ENCODE measurements at regions not wholly inside any gene's neighbourhood (a gene's known extent, or its start where the extent isn't known, plus 50 kb on each side); places are given as distances from the start of the nearest gene placed in this dataset.

DNA sequence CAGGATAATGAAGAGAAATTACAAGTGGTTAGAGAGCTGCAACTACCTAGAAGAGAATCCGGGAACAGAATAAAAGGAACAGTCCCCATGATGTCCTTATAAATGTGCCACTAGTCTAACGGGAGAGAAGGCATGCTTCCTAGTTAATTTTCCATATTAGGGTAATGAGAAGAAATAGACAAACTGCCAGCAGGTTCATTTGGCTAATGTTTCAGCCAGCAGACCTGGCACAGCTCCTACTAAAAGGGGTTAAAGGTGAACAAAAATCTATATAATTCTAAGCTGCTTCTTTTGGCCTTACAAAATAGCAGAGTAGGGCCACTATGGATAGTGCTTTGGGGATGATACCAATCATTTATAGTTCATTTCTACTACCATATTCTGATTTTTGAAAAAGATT is 845.3 kb upstream of the GCFC2 start:
- H2BK5ac ChIP-seq (ENCODE audit: low read length): no peak overlapping the region
- no peak overlapping the region for H2BK15ac ChIP-seq (replicated peaks; ENCODE audit: low read depth)
- H3K4me3 ChIP-seq (ENCODE audit: low read length): no peak overlapping the region
- no peak overlapping the region for H2AK5ac ChIP-seq (ENCODE audit: low read length)
- no peaks in the 10 kb centered on the region for H3K4me1 ChIP-seq (ENCODE audit: control insufficient read depth, low read depth, low read length)
- WGBS (ENCODE audit: extremely low coverage, insufficient coverage, low lambda C conversion rate): no CpG with 5 or more reads among the region's 2 CpGs
- no peak overlapping the region for H3K23ac ChIP-seq (ENCODE audit: low read length)
- no peak overlapping the region for H4K5ac ChIP-seq (ENCODE audit: low read length)
- H3K27me3 ChIP-seq (ENCODE audit: insufficient read depth, low read length, poor library complexity): no peaks in the 10 kb centered on the region
- H3K4me2 ChIP-seq (ENCODE audit: low read length): no peak overlapping the region
- H4K8ac ChIP-seq (ENCODE audit: low read depth, low read length): no peak overlapping the region
- no peaks in the 10 kb centered on the region for H3K79me1 ChIP-seq (ENCODE audit: low read length)
- H3K36me3 ChIP-seq (ENCODE audit: control insufficient read depth, insufficient read depth, low read length): no peaks in the 10 kb centered on the region
- H2BK120ac ChIP-seq (ENCODE audit: low read depth, low read length): no peak overlapping the region
- no peak for DNase-seq
- no peak overlapping the region for H3K27ac ChIP-seq (ENCODE audit: low read depth, low read length)
- H3K79me2 ChIP-seq (ENCODE audit: control insufficient read depth, insufficient read depth, low read length): no peaks in the 10 kb centered on the region
- no peak overlapping the region for H3K18ac ChIP-seq (ENCODE audit: low read length)
- H3K56ac ChIP-seq (ENCODE audit: low read length): no peak overlapping the region
- no peak overlapping the region for H3K9ac ChIP-seq (ENCODE audit: low read length)
- no peak overlapping the region for H3K4ac ChIP-seq (ENCODE audit: low read depth, low read length)

DNA sequence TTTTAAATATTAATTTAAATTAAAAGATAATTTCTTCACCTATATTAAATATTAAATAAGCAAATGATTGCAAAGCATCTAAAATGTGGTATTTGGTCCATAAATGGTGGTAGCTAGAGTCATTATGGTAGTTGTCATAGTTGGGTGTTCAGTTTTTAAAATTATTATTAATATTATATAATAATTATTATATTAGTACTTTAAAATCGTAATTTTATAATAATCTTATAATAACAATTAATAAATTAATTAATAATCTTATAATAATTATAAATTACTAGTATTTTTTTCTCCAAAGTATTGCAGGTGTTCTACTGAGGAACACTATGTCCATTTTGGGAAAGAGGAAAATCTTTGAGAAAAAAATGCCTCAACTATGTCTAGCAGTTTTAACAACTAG is 835.5 kb upstream of the GCFC2 start:
- no peak overlapping the region for H3K4ac ChIP-seq (ENCODE audit: low read depth, low read length)
- no peak overlapping the region for H2AK5ac ChIP-seq (ENCODE audit: low read length)
- H4K8ac ChIP-seq (ENCODE audit: low read depth, low read length): no peak overlapping the region
- no peak overlapping the region for H3K4me3 ChIP-seq (ENCODE audit: low read length)
- no peaks in the 10 kb centered on the region for H3K4me1 ChIP-seq (ENCODE audit: control insufficient read depth, low read depth, low read length)
- no peak overlapping the region for H3K56ac ChIP-seq (ENCODE audit: low read length)
- H3K23ac ChIP-seq (ENCODE audit: low read length): no peak overlapping the region
- H3K9ac ChIP-seq (ENCODE audit: low read length): no peak overlapping the region
- H3K4me2 ChIP-seq (ENCODE audit: low read length): no peak overlapping the region
- no peak overlapping the region for H3K18ac ChIP-seq (ENCODE audit: low read length)
- no peaks in the 10 kb centered on the region for H3K79me1 ChIP-seq (ENCODE audit: low read length)
- no peak overlapping the region for H3K27ac ChIP-seq (ENCODE audit: low read depth, low read length)
- no peak for DNase-seq
- H3K79me2 ChIP-seq (ENCODE audit: control insufficient read depth, insufficient read depth, low read length): no peaks in the 10 kb centered on the region
- H2BK120ac ChIP-seq (ENCODE audit: low read depth, low read length): no peak overlapping the region
- H3K27me3 ChIP-seq (ENCODE audit: insufficient read depth, low read length, poor library complexity): no peaks in the 10 kb centered on the region
- no CpG with 5 or more reads among the region's 1 CpG for WGBS (ENCODE audit: extremely low coverage, insufficient coverage, low lambda C conversion rate)
- no peak overlapping the region for H4K5ac ChIP-seq (ENCODE audit: low read length)
- no peaks in the 10 kb centered on the region for H3K36me3 ChIP-seq (ENCODE audit: control insufficient read depth, insufficient read depth, low read length)
- no peak overlapping the region for H2BK5ac ChIP-seq (ENCODE audit: low read length)
- no peak overlapping the region for H2BK15ac ChIP-seq (replicated peaks; ENCODE audit: low read depth)

DNA sequence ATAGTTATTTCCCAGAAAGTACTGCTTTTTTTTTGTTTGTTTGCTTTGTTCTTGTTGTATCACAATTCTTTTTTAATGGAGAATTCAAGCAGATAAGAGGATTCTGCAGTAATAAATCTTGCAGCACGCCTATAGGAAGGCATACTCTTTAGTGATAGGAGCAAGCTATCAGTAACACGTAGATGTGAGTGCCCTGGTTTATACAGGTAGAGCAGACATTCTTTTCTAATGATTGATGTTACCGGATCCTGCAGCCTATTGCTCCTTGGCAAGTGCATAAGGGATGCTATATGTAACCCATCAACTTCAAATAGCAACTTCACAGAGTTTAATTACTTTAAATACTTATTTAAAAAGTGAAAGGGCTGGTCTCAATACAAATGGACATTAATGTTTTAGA is 834.2 kb upstream of the GCFC2 start:
- Histone ChIP-seq H3K36me3 (ENCODE audit: control insufficient read depth, insufficient read depth, low read length) (no peaks in the 10 kb centered on the region), H3K79me1 (ENCODE audit: low read length) (no peaks in the 10 kb centered on the region), H2BK15ac (replicated peaks; ENCODE audit: low read depth) (no peak overlapping the region), H3K23ac (ENCODE audit: low read length) (no peak overlapping the region), H4K8ac (ENCODE audit: low read depth, low read length) (no peak overlapping the region), H2BK5ac (ENCODE audit: low read length) (no peak overlapping the region), H3K4ac (ENCODE audit: low read depth, low read length) (no peak overlapping the region), H3K18ac (ENCODE audit: low read length) (no peak overlapping the region), H3K27ac (ENCODE audit: low read depth, low read length) (no peak overlapping the region), H3K4me3 (ENCODE audit: low read length) (no peak overlapping the region), H3K79me2 (ENCODE audit: control insufficient read depth, insufficient read depth, low read length) (no peaks in the 10 kb centered on the region), H3K56ac (ENCODE audit: low read length) (no peak overlapping the region), H4K5ac (ENCODE audit: low read length) (no peak overlapping the region), H3K4me1 (ENCODE audit: control insufficient read depth, low read depth, low read length) (no peaks in the 10 kb centered on the region), H3K27me3 (ENCODE audit: insufficient read depth, low read length, poor library complexity) (no peaks in the 10 kb centered on the region), H3K4me2 (ENCODE audit: low read length) (no peak overlapping the region), H3K9ac (ENCODE audit: low read length) (no peak overlapping the region), H2BK120ac (ENCODE audit: low read depth, low read length) (no peak overlapping the region), H2AK5ac (ENCODE audit: low read length) (no peak overlapping the region)
- DNase-seq: no peak
- no CpG with 5 or more reads among the region's 3 CpGs for WGBS (ENCODE audit: extremely low coverage, insufficient coverage, low lambda C conversion rate)

DNA sequence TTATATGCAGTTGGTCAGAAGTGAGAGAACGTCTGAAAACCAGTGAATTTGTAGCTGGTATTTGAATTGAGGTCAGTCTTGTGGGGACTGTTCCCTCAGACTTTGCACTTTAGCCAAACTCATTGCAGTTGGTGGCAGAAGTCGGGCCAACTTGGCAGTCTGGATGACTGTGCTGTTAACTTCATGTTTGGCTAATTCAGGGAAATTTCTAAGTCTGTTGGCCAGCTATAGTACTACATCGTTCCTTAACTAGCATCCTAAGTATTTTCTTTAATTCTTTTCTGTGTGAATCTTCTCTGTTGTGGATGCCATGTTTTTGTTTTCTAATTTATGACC is 806.8 kb upstream of the GCFC2 start:
- DNase-seq: no peak
- Histone ChIP-seq H2BK5ac (ENCODE audit: low read length) (no peak overlapping the region), H3K4me1 (ENCODE audit: control insufficient read depth, low read depth, low read length) (no peaks in the 10 kb centered on the region), H2BK15ac (replicated peaks; ENCODE audit: low read depth) (no peak overlapping the region), H2AK5ac (ENCODE audit: low read length) (no peak overlapping the region), H3K79me2 (ENCODE audit: control insufficient read depth, insufficient read depth, low read length) (no peaks in the 10 kb centered on the region), H3K9ac (ENCODE audit: low read length) (no peak overlapping the region), H3K18ac (ENCODE audit: low read length) (no peak overlapping the region), H3K36me3 (ENCODE audit: control insufficient read depth, insufficient read depth, low read length) (no peaks in the 10 kb centered on the region), H3K27me3 (ENCODE audit: insufficient read depth, low read length, poor library complexity) (no peaks in the 10 kb centered on the region), H3K79me1 (ENCODE audit: low read length) (no peaks in the 10 kb centered on the region), H3K4ac (ENCODE audit: low read depth, low read length) (no peak overlapping the region), H3K56ac (ENCODE audit: low read length) (no peak overlapping the region), H3K4me2 (ENCODE audit: low read length) (no peak overlapping the region), H4K5ac (ENCODE audit: low read length) (no peak overlapping the region), H3K4me3 (ENCODE audit: low read length) (no peak overlapping the region), H3K27ac (ENCODE audit: low read depth, low read length) (no peak overlapping the region), H4K8ac (ENCODE audit: low read depth, low read length) (no peak overlapping the region), H3K23ac (ENCODE audit: low read length) (no peak overlapping the region), H2BK120ac (ENCODE audit: low read depth, low read length) (no peak overlapping the region)
- no CpG with 5 or more reads among the region's 3 CpGs for WGBS (ENCODE audit: extremely low coverage, insufficient coverage, low lambda C conversion rate)

DNA sequence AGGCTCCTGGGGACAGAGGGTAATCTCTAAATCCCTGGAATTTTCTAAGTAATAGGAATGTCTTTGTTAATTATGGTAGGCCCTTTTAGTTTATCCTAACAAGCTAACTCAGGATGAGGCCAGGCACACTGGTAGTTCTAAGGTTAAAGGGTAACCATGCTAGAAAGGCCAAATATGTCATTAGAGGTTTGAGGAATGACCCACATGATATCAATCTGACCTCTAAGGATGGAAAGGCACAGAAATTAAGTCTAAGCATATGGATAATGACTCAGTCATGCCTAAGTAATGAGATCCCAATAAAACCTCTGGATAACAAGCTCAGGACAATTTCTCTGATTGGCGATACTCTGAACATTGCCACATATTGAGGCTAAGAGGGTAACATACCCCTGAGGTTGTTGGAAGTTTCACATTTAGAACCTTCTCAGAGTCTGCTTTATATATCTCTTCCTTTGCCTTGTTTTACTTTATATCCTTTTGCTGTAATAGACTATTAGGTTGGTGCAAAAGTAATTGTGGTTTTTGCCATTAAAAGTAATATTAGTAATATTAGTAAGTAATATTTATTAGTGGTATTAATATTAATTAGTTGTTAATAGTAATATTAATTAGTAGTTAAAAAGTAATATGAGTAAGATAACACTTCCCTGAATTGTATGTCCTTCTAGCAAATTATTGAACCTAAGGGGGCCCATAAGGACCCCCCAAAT is 806.3 kb upstream of the GCFC2 start:
- no peak overlapping the region for H3K4me2 ChIP-seq (ENCODE audit: low read length)
- DNase-seq: no peak
- H3K79me2 ChIP-seq (ENCODE audit: control insufficient read depth, insufficient read depth, low read length): no peaks in the 10 kb centered on the region
- H3K27me3 ChIP-seq (ENCODE audit: insufficient read depth, low read length, poor library complexity): no peaks in the 10 kb centered on the region
- no peak overlapping the region for H3K56ac ChIP-seq (ENCODE audit: low read length)
- no CpG with 5 or more reads among the region's 1 CpG for WGBS (ENCODE audit: extremely low coverage, insufficient coverage, low lambda C conversion rate)
- H3K79me1 ChIP-seq (ENCODE audit: low read length): no peaks in the 10 kb centered on the region
- no peak overlapping the region for H3K9ac ChIP-seq (ENCODE audit: low read length)
- H3K4ac ChIP-seq (ENCODE audit: low read depth, low read length): no peak overlapping the region
- no peak overlapping the region for H2BK120ac ChIP-seq (ENCODE audit: low read depth, low read length)
- H3K18ac ChIP-seq (ENCODE audit: low read length): no peak overlapping the region
- H3K23ac ChIP-seq (ENCODE audit: low read length): no peak overlapping the region
- no peak overlapping the region for H2BK5ac ChIP-seq (ENCODE audit: low read length)
- no peak overlapping the region for H3K27ac ChIP-seq (ENCODE audit: low read depth, low read length)
- H2BK15ac ChIP-seq (replicated peaks; ENCODE audit: low read depth): no peak overlapping the region
- no peak overlapping the region for H4K5ac ChIP-seq (ENCODE audit: low read length)
- H3K36me3 ChIP-seq (ENCODE audit: control insufficient read depth, insufficient read depth, low read length): no peaks in the 10 kb centered on the region
- no peak overlapping the region for H4K8ac ChIP-seq (ENCODE audit: low read depth, low read length)
- no peaks in the 10 kb centered on the region for H3K4me1 ChIP-seq (ENCODE audit: control insufficient read depth, low read depth, low read length)
- H2AK5ac ChIP-seq (ENCODE audit: low read length): no peak overlapping the region
- H3K4me3 ChIP-seq (ENCODE audit: low read length): no peak overlapping the region

DNA sequence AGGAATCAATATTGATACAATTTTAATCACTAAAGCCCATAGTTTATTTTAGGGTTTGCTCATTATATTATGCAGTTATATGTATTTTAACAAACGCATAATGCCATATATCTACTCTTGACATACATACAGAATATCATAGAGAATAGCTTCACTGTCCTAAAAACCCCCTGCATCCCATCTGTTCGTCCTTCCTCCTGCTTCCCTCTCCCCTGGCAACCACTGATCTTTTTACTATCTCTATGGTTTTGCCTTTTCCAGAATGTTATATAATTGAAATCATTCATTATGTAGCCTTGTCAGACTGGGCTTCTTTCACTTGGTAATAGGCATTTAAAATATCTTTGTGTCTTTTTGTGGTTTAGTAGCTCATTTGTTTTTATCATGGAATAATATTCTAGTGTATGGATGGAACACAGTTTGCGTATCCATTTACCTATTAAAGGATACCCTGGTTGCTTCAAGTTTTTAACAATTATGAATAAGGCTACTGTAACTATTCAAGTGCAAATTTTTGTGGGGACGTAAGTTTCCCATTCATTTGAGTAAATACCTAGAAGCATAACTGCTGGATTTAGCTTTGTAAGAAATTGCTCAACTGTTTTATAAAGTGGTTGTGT is 801.6 kb upstream of the GCFC2 start:
- no CpG with 5 or more reads among the region's 4 CpGs for WGBS (ENCODE audit: extremely low coverage, insufficient coverage, low lambda C conversion rate)
- no peak overlapping the region for H3K56ac ChIP-seq (ENCODE audit: low read length)

More for the DNA sequence above, 801.6 kb upstream of the GCFC2 start:
- no peak overlapping the region for H2AK5ac ChIP-seq (ENCODE audit: low read length)
- no peak overlapping the region for H4K5ac ChIP-seq (ENCODE audit: low read length)
- no peak overlapping the region for H2BK120ac ChIP-seq (ENCODE audit: low read depth, low read length)
- H3K79me2 ChIP-seq (ENCODE audit: control insufficient read depth, insufficient read depth, low read length): no peaks in the 10 kb centered on the region
- H3K4me1 ChIP-seq (ENCODE audit: control insufficient read depth, low read depth, low read length): no peaks in the 10 kb centered on the region
- no peak overlapping the region for H3K23ac ChIP-seq (ENCODE audit: low read length)
- H3K4me2 ChIP-seq (ENCODE audit: low read length): no peak overlapping the region
- H3K79me1 ChIP-seq (ENCODE audit: low read length): no peaks in the 10 kb centered on the region
- H3K27me3 ChIP-seq (ENCODE audit: insufficient read depth, low read length, poor library complexity): no peaks in the 10 kb centered on the region
- H3K4me3 ChIP-seq (ENCODE audit: low read length): no peak overlapping the region
- no peak overlapping the region for H3K4ac ChIP-seq (ENCODE audit: low read depth, low read length)
- no peak overlapping the region for H3K27ac ChIP-seq (ENCODE audit: low read depth, low read length)
- no peak overlapping the region for H3K18ac ChIP-seq (ENCODE audit: low read length)
- no peak overlapping the region for H2BK5ac ChIP-seq (ENCODE audit: low read length)
- no peaks in the 10 kb centered on the region for H3K36me3 ChIP-seq (ENCODE audit: control insufficient read depth, insufficient read depth, low read length)
- no peak for DNase-seq
- H3K9ac ChIP-seq (ENCODE audit: low read length): no peak overlapping the region
- H4K8ac ChIP-seq (ENCODE audit: low read depth, low read length): no peak overlapping the region
- H2BK15ac ChIP-seq (replicated peaks; ENCODE audit: low read depth): no peak overlapping the region

All from mesendoderm (in vitro differentiated cells).